ENCODE measurements at regions not wholly inside any gene's neighbourhood (a gene's known extent, or its start where the extent isn't known, plus 50 kb on each side); places are given as distances from the start of the nearest gene placed in this dataset.

GRCh38 chr14:61226015-61226654, 55.0 kb downstream of the TMEM30B start:
- TF ChIP-seq, protein P1, sequence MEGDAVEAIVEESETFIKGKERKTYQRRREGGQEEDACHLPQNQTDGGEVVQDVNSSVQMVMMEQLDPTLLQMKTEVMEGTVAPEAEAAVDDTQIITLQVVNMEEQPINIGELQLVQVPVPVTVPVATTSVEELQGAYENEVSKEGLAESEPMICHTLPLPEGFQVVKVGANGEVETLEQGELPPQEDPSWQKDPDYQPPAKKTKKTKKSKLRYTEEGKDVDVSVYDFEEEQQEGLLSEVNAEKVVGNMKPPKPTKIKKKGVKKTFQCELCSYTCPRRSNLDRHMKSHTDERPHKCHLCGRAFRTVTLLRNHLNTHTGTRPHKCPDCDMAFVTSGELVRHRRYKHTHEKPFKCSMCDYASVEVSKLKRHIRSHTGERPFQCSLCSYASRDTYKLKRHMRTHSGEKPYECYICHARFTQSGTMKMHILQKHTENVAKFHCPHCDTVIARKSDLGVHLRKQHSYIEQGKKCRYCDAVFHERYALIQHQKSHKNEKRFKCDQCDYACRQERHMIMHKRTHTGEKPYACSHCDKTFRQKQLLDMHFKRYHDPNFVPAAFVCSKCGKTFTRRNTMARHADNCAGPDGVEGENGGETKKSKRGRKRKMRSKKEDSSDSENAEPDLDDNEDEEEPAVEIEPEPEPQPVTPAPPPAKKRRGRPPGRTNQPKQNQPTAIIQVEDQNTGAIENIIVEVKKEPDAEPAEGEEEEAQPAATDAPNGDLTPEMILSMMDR (IDR thresholded peaks at IDR 0.05; ENCODE audit: extremely low read depth, missing control alignments), result no peak
- no peak for DNase-seq (ENCODE audit: low spot score)

DNA sequence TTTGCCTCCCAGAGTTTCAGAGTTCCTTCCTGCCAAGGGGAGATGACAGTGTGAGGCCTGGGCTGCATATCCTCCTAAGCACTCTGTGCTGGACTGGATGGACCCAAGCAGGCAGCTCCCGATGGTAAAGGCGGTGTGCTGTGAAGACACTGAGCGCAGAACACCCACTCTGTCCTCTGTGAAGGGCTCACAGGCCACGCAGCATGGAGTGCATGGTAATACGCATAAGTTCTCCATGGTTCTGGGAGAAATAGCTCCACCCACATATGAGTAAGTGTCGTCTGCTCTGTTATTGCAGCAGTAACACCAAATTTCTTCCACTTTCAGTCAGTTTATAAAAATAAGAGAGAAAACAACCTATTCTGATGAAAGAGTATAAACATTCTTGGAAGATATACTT, 55.8 kb downstream of the TMEM30B start:
- DNase-seq (ENCODE audit: low spot score), result no peak
- TF ChIP-seq, protein P1 (IDR thresholded peaks at IDR 0.05; ENCODE audit: extremely low read depth, missing control alignments), result no peak

DNA sequence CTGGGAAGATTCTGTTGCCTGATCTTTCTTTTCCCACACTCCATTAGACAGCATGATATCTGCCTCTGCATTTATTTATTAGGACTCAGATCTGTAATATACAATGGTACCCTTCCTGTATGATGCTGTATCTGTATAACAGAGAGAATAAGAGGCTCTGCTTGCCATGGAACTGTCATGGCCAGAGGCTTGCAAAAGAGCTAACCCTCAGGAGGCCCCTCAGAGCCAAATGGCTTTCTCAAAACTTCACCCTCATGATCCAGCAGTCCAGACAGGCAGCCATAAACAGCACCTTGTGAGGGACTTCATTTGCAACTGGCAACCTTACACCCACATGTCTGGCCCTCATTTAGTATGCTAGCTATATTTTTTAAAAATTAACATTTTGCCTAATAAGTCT, 57.6 kb downstream of the TMEM30B start:
- TF ChIP-seq, protein P1 (IDR thresholded peaks at IDR 0.05; ENCODE audit: extremely low read depth, missing control alignments), result no peak
- DNase-seq (ENCODE audit: low spot score), result no peak

DNA sequence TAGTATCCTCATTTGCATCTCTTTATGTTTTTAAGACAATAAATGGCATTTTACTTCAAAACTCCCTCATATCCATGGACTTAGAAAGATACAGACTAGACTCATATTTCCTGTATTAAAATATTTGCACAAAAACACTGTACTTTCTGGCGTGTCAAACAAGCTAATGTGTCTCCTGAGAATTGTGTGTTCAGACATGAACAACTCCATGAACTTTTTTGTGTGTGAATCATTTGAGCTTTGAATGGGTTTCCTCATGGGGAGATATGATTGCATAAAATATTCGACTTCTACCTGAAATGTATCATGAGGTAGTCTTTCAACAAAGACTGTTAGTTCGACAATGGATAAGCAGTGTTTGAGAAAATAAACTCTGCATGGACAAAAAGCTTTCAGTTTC, 58.8 kb downstream of the TMEM30B start:
- DNase-seq (ENCODE audit: low spot score), result no peak
- TF ChIP-seq, protein P1 (IDR thresholded peaks at IDR 0.05; ENCODE audit: extremely low read depth, missing control alignments), result no peak

DNA sequence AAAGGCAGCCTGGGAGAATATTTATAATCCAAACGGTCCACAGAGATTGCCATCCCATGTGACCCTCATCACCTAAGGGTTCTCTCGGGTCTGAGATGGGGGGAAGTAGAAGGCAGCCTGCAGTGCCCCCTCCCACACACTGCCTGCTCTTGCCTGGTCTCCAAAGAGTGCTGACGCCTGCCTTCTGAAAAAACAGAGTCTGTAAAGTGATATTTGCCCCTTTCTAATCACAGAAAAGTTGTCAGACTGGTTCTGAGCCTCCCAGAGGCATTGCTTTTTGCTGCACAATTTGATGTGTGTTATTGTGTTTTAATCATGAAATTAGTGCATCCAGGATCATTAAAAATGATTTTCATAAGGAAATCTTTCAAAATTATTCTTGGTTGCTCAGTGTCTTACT, 59.2 kb downstream of the TMEM30B start:
- TF ChIP-seq, protein P1 (IDR thresholded peaks at IDR 0.05; ENCODE audit: extremely low read depth, missing control alignments), result no peak
- no peak for DNase-seq (ENCODE audit: low spot score)

DNA sequence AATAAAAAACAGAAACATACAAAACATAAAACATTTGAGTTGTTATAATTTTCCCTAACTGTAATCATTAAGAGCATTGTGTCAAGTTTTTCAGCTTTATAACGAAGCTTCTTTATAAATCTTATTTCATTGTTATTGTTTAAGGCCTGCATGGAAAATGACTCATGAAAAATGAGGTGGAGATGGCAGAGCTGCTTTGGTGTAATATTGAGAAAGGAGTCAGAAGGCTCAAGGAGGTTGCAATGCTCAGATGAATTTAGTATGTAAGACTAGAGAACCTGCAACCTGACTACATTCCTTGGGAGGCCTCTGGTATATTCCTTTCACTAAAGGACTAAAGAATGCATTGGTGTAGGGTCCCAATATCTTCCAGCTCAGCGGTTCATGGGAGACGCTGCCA, 61.5 kb downstream of the TMEM30B start:
- no peak for DNase-seq (ENCODE audit: low spot score)
- TF ChIP-seq, protein P1 (IDR thresholded peaks at IDR 0.05; ENCODE audit: extremely low read depth, missing control alignments), result no peak

DNA sequence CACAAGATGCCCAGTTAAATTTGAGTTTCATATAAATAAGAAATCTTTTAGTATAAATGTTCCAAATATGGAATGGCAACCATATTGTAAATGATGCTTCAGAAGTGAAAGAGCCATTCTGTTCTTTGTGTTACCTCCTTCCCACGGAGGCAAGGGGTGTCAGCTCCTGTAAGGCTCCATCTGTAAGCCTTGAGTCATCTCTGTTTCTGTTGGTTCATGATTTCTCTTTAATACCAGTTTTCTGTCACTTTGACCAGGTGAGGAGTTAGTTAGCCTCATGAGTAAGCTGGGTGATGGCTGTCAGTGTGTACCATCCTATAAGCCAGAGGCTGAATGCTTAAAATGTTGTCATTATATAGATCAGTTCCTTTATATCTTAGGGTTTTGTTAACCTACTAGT, 61.9 kb downstream of the TMEM30B start:
- TF ChIP-seq, protein P1 (IDR thresholded peaks at IDR 0.05; ENCODE audit: extremely low read depth, missing control alignments), result no peak
- no peak for DNase-seq (ENCODE audit: low spot score)

All from GM20000 (cell line).